HG03378 (cell line): ENCODE measurements at regions not wholly inside any gene's neighbourhood (a gene's known extent, or its start where the extent isn't known, plus 50 kb on each side); places are given as distances from the start of the nearest gene placed in this dataset.

Experiments used
- ATAC-seq: cut with Tn5 transposase; IDR thresholded peaks from one replicate; pipeline ENCODE4 v1.9.1; 2021; ENCODE audit warnings: mild to moderate bottlenecking, moderate library complexity; ENCODE audit not compliant: unreplicated experiment

GRCh38 chr3:68328049-68328448, 604.3 kb downstream of the TAFA4 start:
- no peak for ATAC-seq

GRCh38 chr3:68315964-68316363, 616.4 kb downstream of the TAFA4 start:
- no peak for ATAC-seq

- no peak for ATAC-seq
These were observed 616.8 kb downstream of the TAFA4 start for GRCh38 chr3:68315546-68315945.

- ATAC-seq, result no peak
These were observed 625.8 kb downstream of the TAFA4 start for GRCh38 chr3:68306571-68306970.

GRCh38 chr3:68295457-68295856, 636.9 kb downstream of the TAFA4 start:
- ATAC-seq, result no peak

GRCh38 chr3:68290333-68290732, 635.9 kb upstream of the SUCLG2 start:
- ATAC-seq, result no peak

GRCh38 chr3:68288085-68288484, 633.7 kb upstream of the SUCLG2 start:
- no peak for ATAC-seq

GRCh38 chr3:68287101-68287500, 632.7 kb upstream of the SUCLG2 start:
- no peak for ATAC-seq

- ATAC-seq, result no peak
These were observed 619.9 kb upstream of the SUCLG2 start for GRCh38 chr3:68274286-68274685.

GRCh38 chr3:68271145-68271544, 616.7 kb upstream of the SUCLG2 start:
- ATAC-seq, result no peak

- no peak for ATAC-seq
These were observed 602.3 kb upstream of the SUCLG2 start for GRCh38 chr3:68256635-68257223.

GRCh38 chr3:68249265-68249664, 594.9 kb upstream of the SUCLG2 start:
- ATAC-seq, result no peak

GRCh38 chr3:68242606-68243005, 588.2 kb upstream of the SUCLG2 start:
- ATAC-seq, result no peak

- ATAC-seq, result no peak
These were observed 585.1 kb upstream of the SUCLG2 start for GRCh38 chr3:68239542-68239941.

GRCh38 chr3:68234076-68234780, 579.8 kb upstream of the SUCLG2 start:
- ATAC-seq, result no peak

GRCh38 chr3:68228856-68229255, 574.4 kb upstream of the SUCLG2 start:
- ATAC-seq, result no peak

- no peak for ATAC-seq
These were observed 566.4 kb upstream of the SUCLG2 start for GRCh38 chr3:68220832-68221231.

- ATAC-seq, result no peak
These were observed 557.2 kb upstream of the SUCLG2 start for GRCh38 chr3:68211637-68212036.

- no peak for ATAC-seq
These were observed 556.2 kb upstream of the SUCLG2 start for GRCh38 chr3:68210635-68211034.

GRCh38 chr3:68207327-68207726, 552.9 kb upstream of the SUCLG2 start:
- peak; percentile 82 for ATAC-seq

GRCh38 chr3:68206524-68207117, 552.2 kb upstream of the SUCLG2 start:
- ATAC-seq, result no peak

GRCh38 chr3:68186733-68187132, 532.3 kb upstream of the SUCLG2 start:
- ATAC-seq, result no peak
